H9 (cell line): ENCODE measurements at regions not wholly inside any gene's neighbourhood (a gene's known extent, or its start where the extent isn't known, plus 50 kb on each side); places are given as distances from the start of the nearest gene placed in this dataset.

Experiments used
- DNase-seq: peaks from one replicate; pipeline ENCODE4 v3.0.0-alpha.2; 2017
- H2AFZ ChIP-seq: one replicate; pipeline ENCODE4 v1.6.1; 2013; ENCODE audit warnings: mild to moderate bottlenecking, low read length, control low read depth, moderate library complexity
- H2AK5ac ChIP-seq: 2 replicates; pipeline ENCODE4 v1.6.1; 2013; ENCODE audit warnings: low read length, control low read depth, mixed read lengths; ENCODE audit not compliant: insufficient read length
- H2BK120ac ChIP-seq: one replicate; pipeline ENCODE4 v1.6.1; 2013; ENCODE audit warnings: low read depth, mild to moderate bottlenecking, low read length, control low read depth, inconsistent platforms; ENCODE audit not compliant: poor library complexity, severe bottlenecking
- H2BK12ac ChIP-seq: 2 replicates; pipeline ENCODE4 v1.6.1; 2013; ENCODE audit warnings: low read length, control low read depth, mixed read lengths, low read depth; ENCODE audit not compliant: insufficient read length
- H2BK15ac ChIP-seq: 2 replicates; pipeline ENCODE4 v1.6.1; 2013; ENCODE audit warnings: low read depth, low read length, control low read depth
- H2BK20ac ChIP-seq: one replicate; pipeline ENCODE4 v1.6.1; 2013; ENCODE audit warnings: low read depth, mild to moderate bottlenecking, low read length, control low read depth, inconsistent platforms; ENCODE audit not compliant: poor library complexity, severe bottlenecking
- H2BK5ac ChIP-seq: 2 replicates; pipeline ENCODE4 v1.6.1; 2013; ENCODE audit warnings: low read length, control low read depth, mixed read lengths; ENCODE audit not compliant: insufficient read length
- H3K14ac ChIP-seq: 2 replicates; pipeline ENCODE4 v1.6.1; 2013; ENCODE audit warnings: low read length, control low read depth; ENCODE audit not compliant: insufficient read depth
- H3K18ac ChIP-seq: 2 replicates; pipeline ENCODE4 v1.6.1; 2013; ENCODE audit warnings: low read depth, mild to moderate bottlenecking, mixed read lengths, low read length, control low read depth; ENCODE audit not compliant: insufficient read length
- H3K23ac ChIP-seq: 2 replicates; pipeline ENCODE4 v1.6.1; 2013; ENCODE audit warnings: low read length, control low read depth, mixed read lengths, low read depth; ENCODE audit not compliant: insufficient read length
- H3K23me2 ChIP-seq: 2 replicates; pipeline ENCODE4 v1.6.1; 2013; ENCODE audit warnings: low read depth, mild to moderate bottlenecking, mixed read lengths, low read length, control low read depth; ENCODE audit not compliant: insufficient read length, poor library complexity, severe bottlenecking
- H3K27ac ChIP-seq: 2 replicates; pipeline ENCODE4 v1.5.1; 2013; ENCODE audit warnings: low read length, control low read depth, mixed read lengths, low read depth; ENCODE audit not compliant: insufficient read length
- H3K27me3 ChIP-seq: 2 replicates; pipeline ENCODE4 v1.6.1; 2013; ENCODE audit warnings: low read length, control low read depth, inconsistent platforms; ENCODE audit not compliant: insufficient read depth
- H3K4ac ChIP-seq: 2 replicates; pipeline ENCODE4 v1.6.1; 2013; ENCODE audit warnings: low read depth, mild to moderate bottlenecking, control low read depth, inconsistent platforms, low read length, moderate library complexity
- H3K4me1 ChIP-seq: 2 replicates; pipeline ENCODE4 v1.6.1; 2013; ENCODE audit warnings: low read length, control low read depth, inconsistent platforms; ENCODE audit not compliant: insufficient read depth
- H3K4me2 ChIP-seq: 2 replicates; pipeline ENCODE4 v1.6.1; 2013; ENCODE audit warnings: low read length, control low read depth, mixed read lengths; ENCODE audit not compliant: insufficient read length, insufficient read depth
- H3K56ac ChIP-seq: 2 replicates; pipeline ENCODE4 v1.6.1; 2013; ENCODE audit warnings: low read depth, mild to moderate bottlenecking, mixed read lengths, low read length, control low read depth; ENCODE audit not compliant: insufficient read length
- H3K79me1 ChIP-seq: 2 replicates; pipeline ENCODE4 v1.6.1; 2013; ENCODE audit warnings: low read depth, mild to moderate bottlenecking, moderate library complexity, low read length, control low read depth, inconsistent platforms; ENCODE audit not compliant: insufficient read depth, poor library complexity, severe bottlenecking
- H3K79me2 ChIP-seq: 2 replicates; pipeline ENCODE4 v1.6.1; 2013; ENCODE audit warnings: low read length, control low read depth, inconsistent platforms; ENCODE audit not compliant: insufficient read depth
- H3K9ac ChIP-seq: 2 replicates; pipeline ENCODE4 v1.6.1; 2013; ENCODE audit warnings: low read length, control low read depth, mixed read lengths; ENCODE audit not compliant: insufficient read length; ENCODE audit errors: extremely low read depth
- H3K9me3 ChIP-seq: one replicate; pipeline ENCODE4 v1.6.1; 2013; ENCODE audit warnings: low read depth, low read length, inconsistent platforms; ENCODE audit not compliant: control insufficient read depth
- H3T11ph ChIP-seq: one replicate; pipeline ENCODE4 v1.6.1; 2013; ENCODE audit warnings: mild to moderate bottlenecking, low read length, control low read depth, inconsistent platforms
- H4K20me1 ChIP-seq: one replicate; pipeline ENCODE4 v1.6.1; 2013; ENCODE audit not compliant: control insufficient read depth, insufficient read length, insufficient read depth
- H4K5ac ChIP-seq: 2 replicates; pipeline ENCODE4 v1.6.1; 2013; ENCODE audit warnings: low read depth, mild to moderate bottlenecking, mixed read lengths, low read length, control low read depth; ENCODE audit not compliant: insufficient read length
- H4K8ac ChIP-seq: replicated peaks from 2 replicates; pipeline ENCODE4 v1.6.1; 2013; ENCODE audit warnings: low read length, control low read depth, mixed read lengths, low read depth; ENCODE audit not compliant: insufficient read length
- H4K91ac ChIP-seq: 2 replicates; pipeline ENCODE4 v1.6.1; 2013; ENCODE audit warnings: low read depth, mild to moderate bottlenecking, moderate library complexity, mixed read lengths, low read length, control low read depth; ENCODE audit not compliant: insufficient read length
- H3K27ac Mint-ChIP-seq, 3 experiments: 2 replicates in 2 of 3; 3 replicates in 1 of 3; pipeline ENCODE4 v1.8.0; 2020 to 2021; ENCODE audit warnings: mixed read lengths in 3 of 3, mild to moderate bottlenecking in 1 of 3, moderate library complexity in 1 of 3
- H3K27me3 Mint-ChIP-seq: 2 replicates; pipeline ENCODE4 v1.8.0; 2021; ENCODE audit warnings: low read depth, mild to moderate bottlenecking, moderate library complexity, mixed read lengths
- H3K36me3 Mint-ChIP-seq, 3 experiments: 2 replicates in 2 of 3; 3 replicates in 1 of 3; pipeline ENCODE4 v1.8.0; 2020 to 2021; ENCODE audit warnings: low read depth in 3 of 3, mixed read lengths in 3 of 3; ENCODE audit not compliant: insufficient read depth in 1 of 3
- H3K4me1 Mint-ChIP-seq, 2 experiments: 2 replicates each; pipeline ENCODE4 v1.8.0; 2020; ENCODE audit warnings: mixed read lengths in 2 of 2
- H3K4me3 Mint-ChIP-seq, 2 experiments: 2 replicates in 1 of 2; 3 replicates in 1 of 2; pipeline ENCODE4 v1.8.0; 2020 to 2021; ENCODE audit warnings: mild to moderate bottlenecking in 2 of 2, mixed read lengths in 2 of 2, moderate library complexity in 1 of 2
- H3K9me3 Mint-ChIP-seq, 2 experiments: 2 replicates in 1 of 2; 3 replicates in 1 of 2; pipeline ENCODE4 v1.8.0; 2020; ENCODE audit warnings: mild to moderate bottlenecking in 2 of 2, mixed read lengths in 2 of 2, moderate library complexity in 1 of 2
- CTCF ChIP-seq: fragments of 200-600 bp; sonication (generic); conservative IDR thresholded peaks from 3 replicates; pipeline ENCODE4 v1.8.0; 2021; ENCODE audit warnings: antibody characterized with exemption, mild to moderate bottlenecking
- WGBS: extraction: QIAGEN DNeasy Blood & Tissue Kit; methylation state at CpG from one replicate; pipeline ENCODE4 v1.1.7; 2013; ENCODE audit warnings: missing lambda C conversion rate, low lambda C conversion rate, mixed read lengths; ENCODE audit not compliant: insufficient read length; ENCODE audit errors: extremely low coverage; 5-methylcytosine and 5-hydroxymethylcytosine counted together

GRCh38 chr7:126213876-126214275 is 1038.9 kb downstream of the GRM8 start:
- Histone ChIP-seq H2BK20ac (no peak overlapping the region), H3K23ac (no peak overlapping the region), H3K9ac (no peak overlapping the region), H3K79me2 (no peaks in the 10 kb centered on the region), H3K14ac (no peak overlapping the region), H4K5ac (no peak overlapping the region), H3K9me3 (no peaks in the 10 kb centered on the region), H2AFZ (no peak overlapping the region), H2BK5ac (no peak overlapping the region), H3K18ac (no peak overlapping the region), H3K27ac (no peak overlapping the region), H4K8ac (no peak overlapping the region), H4K20me1 (no peaks in the 10 kb centered on the region), H2BK12ac (no peak overlapping the region), H2BK120ac (no peak overlapping the region), H3K23me2 (no peaks in the 10 kb centered on the region), H3T11ph (no peak overlapping the region), H3K27me3 (no peaks in the 10 kb centered on the region), H3K4ac (no peak overlapping the region), H3K79me1 (no peaks in the 10 kb centered on the region), H2BK15ac (no peak overlapping the region), H4K91ac (no peak overlapping the region), H2AK5ac (no peak overlapping the region), H3K4me1 (no peaks in the 10 kb centered on the region), H3K56ac (no peak overlapping the region), H3K4me2 (no peak overlapping the region)
- no peaks in the 10 kb centered on the region; the same call in 1 of the 2 replicates for H3K27me3 Mint-ChIP-seq
- peak overlapping the region in 1 of 3 experiments; percentile 5; a peak in 1 of 7 replicates for H3K27ac Mint-ChIP-seq
- TF ChIP-seq CTCF: no peak
- no peak overlapping the region for H3K4me3 Mint-ChIP-seq
- 0 out of 7 replicates have a peak, but pooled peaks cover 0 to 3% (median 0%) of the 10 kb centered on the region in 3 experiments for H3K36me3 Mint-ChIP-seq
- peaks cover 0 to 4% of the 10 kb centered on the region in 2 experiments; a peak in 2 of 5 replicates for H3K9me3 Mint-ChIP-seq
- H3K4me1 Mint-ChIP-seq: no peaks in the 10 kb centered on the region
- DNase-seq: no peak
- no CpG with 5 or more reads among the region's 1 CpG for WGBS
